Ovary (tissue), 7 donors: ENCODE measurements at regions not wholly inside any gene's neighbourhood (a gene's known extent, or its start where the extent isn't known, plus 50 kb on each side); places are given as distances from the start of the nearest gene placed in this dataset.

Experiments
- DNase-seq, 5 donors: peaks; one replicate each; pipeline ENCODE4 v3.0.0-alpha.2; 2019 to 2020
- H3K27ac ChIP-seq, 2 donors: fragments of 200-600 bp; one replicate each; pipeline versions ENCODE4 v1.5.1 to v1.8.0; 2019 to 2022
- H3K27me3 ChIP-seq: fragments of 200-600 bp; one replicate; pipeline ENCODE4 v1.8.0; 2022
- H3K36me3 ChIP-seq: fragments of 200-600 bp; sonication (generic); one replicate; pipeline ENCODE4 v1.5.1; 2019
- H3K4me1 ChIP-seq: one replicate; pipeline ENCODE4 v1.8.1; 2013; ENCODE audit warnings: mild to moderate bottlenecking, moderate library complexity; ENCODE audit not compliant: insufficient read depth
- H3K4me3 ChIP-seq: fragments of 200-600 bp; sonication (generic); one replicate; pipeline ENCODE4 v1.5.1; 2017
- H3K9me3 ChIP-seq, 2 donors: fragments of 200-600 bp in 1 of 2; sonication (generic) in 1 of 2; one replicate each; pipeline versions ENCODE4 v1.5.1 to v1.8.1; 2013 to 2019; ENCODE audit warnings: mild to moderate bottlenecking in 1 of 2, moderate library complexity in 1 of 2
- EP300 ChIP-seq: sonication (generic); formaldehyde crosslinking; IDR thresholded peaks from one replicate; pipeline ENCODE4 v1.6.1; 2017; ENCODE audit warnings: antibody characterized with exemption
- POLR2A ChIP-seq: fragments of 450-650 bp; IDR thresholded peaks from one replicate; pipeline ENCODE4 v1.6.1; 2017; ENCODE audit warnings: antibody characterized with exemption, mild to moderate bottlenecking, moderate library complexity
- WGBS, 3 donors: extraction: QIAGEN DNeasy Blood & Tissue Kit in 1 of 3; methylation state at CpG; one replicate each; pipeline versions ENCODE4 v1.1.5 to v1.1.7; 2013 to 2017; 5-methylcytosine and 5-hydroxymethylcytosine counted together
- intact Hi-C, 4 donors: fragments of 100-400 bp; cut with DNase I; formaldehyde crosslinking; loops; one replicate each; pipeline versions ENCODE4 v1.11.0 to v1.15.1; 2022 to 2023
- TF ChIP-seq, protein P1 (sequence below), 3 donors: fragments of 450-650 bp in 2 of 3; fragments of 200-600 bp in 1 of 3; IDR thresholded peaks; one replicate each; pipeline versions ENCODE4 v1.5.1 to v1.8.0; 2016 to 2022; ENCODE audit warnings: antibody characterized with exemption in 3 of 3, mild to moderate bottlenecking in 1 of 3
- donor health status: DM: no; HTN: no; CAD: no; lungs with moderate emphysema.
- donor health status: DM: no; HTN: no; CAD: no.
- donor health status: Bipolar disorder and iron deficiency.
- donor health status: DM: no; HTN: no; CAD: no.
- donor health status: DM: yes; HTN: yes; CAD: no.

DNA sequence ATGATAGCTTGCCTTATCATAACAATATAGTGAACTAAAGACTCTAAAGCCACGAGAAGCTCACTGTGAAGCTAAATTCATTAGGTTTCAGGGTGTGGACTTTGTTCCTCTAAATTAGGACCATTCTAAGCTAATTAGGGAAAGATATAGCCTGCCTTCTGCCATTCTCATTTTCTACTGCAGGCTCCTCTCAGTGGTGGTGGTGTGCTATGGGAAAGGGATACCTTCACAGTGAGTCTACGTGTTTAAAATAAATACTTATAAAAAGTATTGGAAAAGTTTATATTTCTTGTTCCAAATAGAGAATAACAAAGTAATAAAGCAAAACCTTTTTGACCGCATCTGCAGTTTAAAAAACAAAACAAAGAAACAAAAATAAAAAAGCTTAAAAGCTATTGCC is 327.7 kb downstream of the PAPSS1 start:
- 19 to 36% (median 23%) methylated on average over 3 of the region's 3 CpGs for WGBS, 3 donors
- H3K27ac ChIP-seq = no peak overlapping the region
- intact Hi-C loops = no loop called here

DNA sequence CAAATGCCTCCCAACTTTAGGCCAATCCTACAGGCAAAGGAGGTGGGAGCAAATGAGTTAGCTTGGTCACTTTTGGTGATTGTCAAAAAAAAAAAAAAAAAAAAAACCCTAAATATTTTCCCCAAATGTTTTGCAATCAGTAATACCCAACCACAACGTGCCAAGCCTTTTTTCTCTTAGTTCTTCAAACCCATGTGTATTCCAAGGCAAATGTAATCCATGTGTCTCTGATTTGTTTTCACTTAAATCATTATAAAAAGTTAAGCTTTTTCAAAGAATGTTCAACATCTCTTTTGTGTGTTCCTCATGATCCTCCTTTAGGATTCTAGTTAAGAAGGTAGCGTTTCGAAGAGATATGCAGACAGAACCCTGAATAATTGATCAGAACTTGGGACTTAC is 328.4 kb downstream of the PAPSS1 start:
- Histone ChIP-seq H3K4me3 (no peak overlapping the region), H3K36me3 (no peaks in the 10 kb centered on the region), H3K4me1 (no peaks in the 10 kb centered on the region), H3K27ac (no peak overlapping the region), H3K27me3 (no peaks in the 10 kb centered on the region), H3K9me3 (no peaks in the 10 kb centered on the region)
- intact Hi-C loops = no loop called here
- DNase-seq = no peak
- WGBS, 3 donors = 67 to 77% (median 71%) methylated on average over 3 of the region's 3 CpGs
- TF ChIP-seq POLR2A (no peak), EP300 (no peak)
- TF ChIP-seq, protein P1, sequence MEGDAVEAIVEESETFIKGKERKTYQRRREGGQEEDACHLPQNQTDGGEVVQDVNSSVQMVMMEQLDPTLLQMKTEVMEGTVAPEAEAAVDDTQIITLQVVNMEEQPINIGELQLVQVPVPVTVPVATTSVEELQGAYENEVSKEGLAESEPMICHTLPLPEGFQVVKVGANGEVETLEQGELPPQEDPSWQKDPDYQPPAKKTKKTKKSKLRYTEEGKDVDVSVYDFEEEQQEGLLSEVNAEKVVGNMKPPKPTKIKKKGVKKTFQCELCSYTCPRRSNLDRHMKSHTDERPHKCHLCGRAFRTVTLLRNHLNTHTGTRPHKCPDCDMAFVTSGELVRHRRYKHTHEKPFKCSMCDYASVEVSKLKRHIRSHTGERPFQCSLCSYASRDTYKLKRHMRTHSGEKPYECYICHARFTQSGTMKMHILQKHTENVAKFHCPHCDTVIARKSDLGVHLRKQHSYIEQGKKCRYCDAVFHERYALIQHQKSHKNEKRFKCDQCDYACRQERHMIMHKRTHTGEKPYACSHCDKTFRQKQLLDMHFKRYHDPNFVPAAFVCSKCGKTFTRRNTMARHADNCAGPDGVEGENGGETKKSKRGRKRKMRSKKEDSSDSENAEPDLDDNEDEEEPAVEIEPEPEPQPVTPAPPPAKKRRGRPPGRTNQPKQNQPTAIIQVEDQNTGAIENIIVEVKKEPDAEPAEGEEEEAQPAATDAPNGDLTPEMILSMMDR (IDR thresholded peaks at IDR 0.05) = no peak

More for the DNA sequence above, 327.7 kb downstream of the PAPSS1 start:
- Histone ChIP-seq H3K9me3 (no peaks in the 10 kb centered on the region), H3K4me1 (no peaks in the 10 kb centered on the region), H3K4me3 (no peak overlapping the region), H3K36me3 (no peaks in the 10 kb centered on the region), H3K27me3 (no peaks in the 10 kb centered on the region)
- DNase-seq = no peak
- TF ChIP-seq POLR2A = no peak
- TF ChIP-seq, protein P1 (IDR thresholded peaks at IDR 0.05) = no peak

DNA sequence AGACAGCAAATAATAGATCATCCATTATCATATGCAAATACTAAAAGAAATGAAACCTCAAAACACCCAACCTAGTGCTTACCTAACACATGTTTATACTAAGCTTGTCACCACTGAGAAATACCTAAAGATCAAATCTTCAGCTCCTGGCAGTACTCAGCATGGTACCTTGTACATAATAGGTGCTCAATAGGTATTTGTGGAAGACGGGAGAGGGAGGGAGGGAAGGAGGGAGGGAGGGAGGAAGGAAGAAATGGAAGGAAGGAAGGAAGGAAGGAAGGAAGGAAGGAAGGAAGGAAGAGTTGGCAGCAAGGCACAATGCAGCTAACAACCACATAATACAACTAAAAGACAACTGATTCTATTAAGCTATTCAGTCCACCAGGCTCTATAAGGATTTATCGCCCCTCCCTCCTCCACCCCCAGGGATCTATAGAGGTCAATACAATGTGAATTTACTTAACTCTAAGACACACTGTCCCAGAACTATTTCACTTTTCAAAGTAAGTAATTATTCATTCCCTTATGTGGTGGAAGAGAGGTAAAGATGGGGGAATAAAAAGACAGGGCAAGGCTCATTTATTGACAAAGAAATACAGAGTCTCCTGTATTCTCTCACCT is 328.9 kb downstream of the PAPSS1 start:
- TF ChIP-seq EP300 (no peak), POLR2A (no peak)
- TF ChIP-seq, protein P1 (IDR thresholded peaks at IDR 0.05) = no peak
- 84 to 100% (median 95%) methylated on average over 2 of the region's 2 CpGs for WGBS, 3 donors
- no peak overlapping the region for H3K4me3 ChIP-seq
- no peak for DNase-seq
- H3K27me3 ChIP-seq = no peaks in the 10 kb centered on the region
- intact Hi-C loops = no loop called here
- H3K36me3 ChIP-seq = no peaks in the 10 kb centered on the region
- H3K9me3 ChIP-seq = no peaks in the 10 kb centered on the region
- no peak overlapping the region for H3K27ac ChIP-seq
- H3K4me1 ChIP-seq = no peaks in the 10 kb centered on the region

DNA sequence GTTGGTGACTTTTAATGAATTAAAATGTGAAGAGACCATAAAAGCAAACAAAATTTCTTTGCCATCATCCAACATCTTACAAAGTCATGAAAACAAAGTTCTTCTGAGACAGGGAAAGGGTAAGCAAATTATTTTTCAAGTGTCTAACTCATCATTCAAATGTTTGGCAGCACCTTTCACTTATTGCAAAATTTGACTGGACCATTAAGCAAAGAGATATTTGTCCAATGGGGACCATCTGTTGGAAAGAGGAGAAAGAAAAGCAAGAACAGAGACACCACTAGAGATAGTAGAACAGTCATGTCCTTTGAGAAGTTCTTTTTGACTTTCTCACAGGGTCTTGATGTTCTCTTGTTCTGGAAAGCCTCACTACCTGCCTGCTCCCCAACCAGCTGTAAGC is 330.1 kb downstream of the PAPSS1 start:
- no peak for DNase-seq
- Histone ChIP-seq H3K27me3 (no peaks in the 10 kb centered on the region), H3K27ac (no peak overlapping the region), H3K9me3 (no peaks in the 10 kb centered on the region), H3K4me1 (no peaks in the 10 kb centered on the region), H3K4me3 (no peak overlapping the region), H3K36me3 (no peaks in the 10 kb centered on the region)
- intact Hi-C loops = no loop called here
- TF ChIP-seq, protein P1 (IDR thresholded peaks at IDR 0.05) = no peak
- TF ChIP-seq EP300 (no peak), POLR2A (no peak)
